ENCODE measurements at regions not wholly inside any gene's neighbourhood (a gene's known extent, or its start where the extent isn't known, plus 50 kb on each side); places are given as distances from the start of the nearest gene placed in this dataset.

- TF ChIP-seq FOXA2 (IDR thresholded peaks at IDR 0.05): no peak
- TF ChIP-seq TAF1 (conservative IDR thresholded peaks at IDR 0.05): no peak
- TF ChIP-seq CTCF (IDR thresholded peaks at IDR 0.05; ENCODE audit: low read depth, low read length, missing input control): no peak
- no peak for TF ChIP-seq MAX (IDR thresholded peaks at IDR 0.05)
- no peak for TF ChIP-seq YY1 (IDR thresholded peaks at IDR 0.05)
- TF ChIP-seq, protein P1, sequence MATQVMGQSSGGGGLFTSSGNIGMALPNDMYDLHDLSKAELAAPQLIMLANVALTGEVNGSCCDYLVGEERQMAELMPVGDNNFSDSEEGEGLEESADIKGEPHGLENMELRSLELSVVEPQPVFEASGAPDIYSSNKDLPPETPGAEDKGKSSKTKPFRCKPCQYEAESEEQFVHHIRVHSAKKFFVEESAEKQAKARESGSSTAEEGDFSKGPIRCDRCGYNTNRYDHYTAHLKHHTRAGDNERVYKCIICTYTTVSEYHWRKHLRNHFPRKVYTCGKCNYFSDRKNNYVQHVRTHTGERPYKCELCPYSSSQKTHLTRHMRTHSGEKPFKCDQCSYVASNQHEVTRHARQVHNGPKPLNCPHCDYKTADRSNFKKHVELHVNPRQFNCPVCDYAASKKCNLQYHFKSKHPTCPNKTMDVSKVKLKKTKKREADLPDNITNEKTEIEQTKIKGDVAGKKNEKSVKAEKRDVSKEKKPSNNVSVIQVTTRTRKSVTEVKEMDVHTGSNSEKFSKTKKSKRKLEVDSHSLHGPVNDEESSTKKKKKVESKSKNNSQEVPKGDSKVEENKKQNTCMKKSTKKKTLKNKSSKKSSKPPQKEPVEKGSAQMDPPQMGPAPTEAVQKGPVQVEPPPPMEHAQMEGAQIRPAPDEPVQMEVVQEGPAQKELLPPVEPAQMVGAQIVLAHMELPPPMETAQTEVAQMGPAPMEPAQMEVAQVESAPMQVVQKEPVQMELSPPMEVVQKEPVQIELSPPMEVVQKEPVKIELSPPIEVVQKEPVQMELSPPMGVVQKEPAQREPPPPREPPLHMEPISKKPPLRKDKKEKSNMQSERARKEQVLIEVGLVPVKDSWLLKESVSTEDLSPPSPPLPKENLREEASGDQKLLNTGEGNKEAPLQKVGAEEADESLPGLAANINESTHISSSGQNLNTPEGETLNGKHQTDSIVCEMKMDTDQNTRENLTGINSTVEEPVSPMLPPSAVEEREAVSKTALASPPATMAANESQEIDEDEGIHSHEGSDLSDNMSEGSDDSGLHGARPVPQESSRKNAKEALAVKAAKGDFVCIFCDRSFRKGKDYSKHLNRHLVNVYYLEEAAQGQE (IDR thresholded peaks at IDR 0.05): no peak
- TF ChIP-seq SP1 (IDR thresholded peaks at IDR 0.05): no peak
- TF ChIP-seq GABPA (IDR thresholded peaks at IDR 0.05 in 1 of 2, conservative IDR thresholded peaks at IDR 0.05 in 1 of 2): no peak
- TF ChIP-seq, protein P2, sequence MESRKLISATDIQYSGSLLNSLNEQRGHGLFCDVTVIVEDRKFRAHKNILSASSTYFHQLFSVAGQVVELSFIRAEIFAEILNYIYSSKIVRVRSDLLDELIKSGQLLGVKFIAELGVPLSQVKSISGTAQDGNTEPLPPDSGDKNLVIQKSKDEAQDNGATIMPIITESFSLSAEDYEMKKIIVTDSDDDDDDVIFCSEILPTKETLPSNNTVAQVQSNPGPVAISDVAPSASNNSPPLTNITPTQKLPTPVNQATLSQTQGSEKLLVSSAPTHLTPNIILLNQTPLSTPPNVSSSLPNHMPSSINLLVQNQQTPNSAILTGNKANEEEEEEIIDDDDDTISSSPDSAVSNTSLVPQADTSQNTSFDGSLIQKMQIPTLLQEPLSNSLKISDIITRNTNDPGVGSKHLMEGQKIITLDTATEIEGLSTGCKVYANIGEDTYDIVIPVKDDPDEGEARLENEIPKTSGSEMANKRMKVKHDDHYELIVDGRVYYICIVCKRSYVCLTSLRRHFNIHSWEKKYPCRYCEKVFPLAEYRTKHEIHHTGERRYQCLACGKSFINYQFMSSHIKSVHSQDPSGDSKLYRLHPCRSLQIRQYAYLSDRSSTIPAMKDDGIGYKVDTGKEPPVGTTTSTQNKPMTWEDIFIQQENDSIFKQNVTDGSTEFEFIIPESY (IDR thresholded peaks at IDR 0.05): no peak
- TF ChIP-seq ATF3 (IDR thresholded peaks at IDR 0.05): no peak
- no peak for TF ChIP-seq HNF4G (IDR thresholded peaks at IDR 0.05)
- no peak for TF ChIP-seq FOXA1 (IDR thresholded peaks at IDR 0.05)
- DNase-seq (ENCODE audit: low spot score): no peak
- Histone ChIP-seq H3K27me3 (ENCODE audit: control insufficient read depth in 4 of 4, insufficient read depth in 4 of 4, low read length in 3 of 4) (peaks cover 0 to 2% (median 0%) of the 10 kb centered on the region in 4 donors), H3K4me3 (ENCODE audit: low read depth in 1 of 3, low read length in 3 of 3) (no peak overlapping the region), H3K4me1 (ENCODE audit: control insufficient read depth in 4 of 4, insufficient read depth in 4 of 4, low read length in 3 of 4) (no peaks in the 10 kb centered on the region), H3K9me3 (ENCODE audit: control insufficient read depth in 4 of 4, low read length in 3 of 4) (no peaks in the 10 kb centered on the region), H3K9ac (ENCODE audit: low read depth in 1 of 2, low read length in 2 of 2) (no peak overlapping the region), H3K36me3 (ENCODE audit: control insufficient read depth in 4 of 4, insufficient read depth in 3 of 4, low read depth in 1 of 4, low read length in 3 of 4) (no peaks in the 10 kb centered on the region), H3K27ac (ENCODE audit: low read depth in 1 of 2, low read length in 2 of 2) (no peak overlapping the region)
- 15% methylated on average over 1 of the region's 1 CpG for WGBS
Measured at GRCh38 chr2:36031471-36031870, 324.1 kb upstream of the CRIM1 start.

- Histone ChIP-seq H3K27me3 (ENCODE audit: control insufficient read depth in 4 of 4, insufficient read depth in 4 of 4, low read length in 3 of 4) (peaks cover 0 to 2% (median 0%) of the 10 kb centered on the region in 4 donors), H3K4me3 (ENCODE audit: low read depth in 1 of 3, low read length in 3 of 3) (no peak overlapping the region), H3K9ac (ENCODE audit: low read depth in 1 of 2, low read length in 2 of 2) (no peak overlapping the region), H3K36me3 (ENCODE audit: control insufficient read depth in 4 of 4, insufficient read depth in 3 of 4, low read depth in 1 of 4, low read length in 3 of 4) (no peaks in the 10 kb centered on the region), H3K27ac (ENCODE audit: low read depth in 1 of 2, low read length in 2 of 2) (no peak overlapping the region), H3K4me1 (ENCODE audit: control insufficient read depth in 4 of 4, insufficient read depth in 4 of 4, low read length in 3 of 4) (no peaks in the 10 kb centered on the region), H3K9me3 (ENCODE audit: control insufficient read depth in 4 of 4, low read length in 3 of 4) (no peaks in the 10 kb centered on the region)
- WGBS: 55% methylated on average over 2 of the region's 2 CpGs
- no peak for DNase-seq (ENCODE audit: low spot score)
- TF ChIP-seq RXRA (IDR thresholded peaks at IDR 0.05) (no peak), HNF4A (conservative IDR thresholded peaks at IDR 0.05) (no peak), NR2F2 (IDR thresholded peaks at IDR 0.05) (no peak), FOXA1 (IDR thresholded peaks at IDR 0.05) (no peak), JUND (IDR thresholded peaks at IDR 0.05) (no peak), SP1 (IDR thresholded peaks at IDR 0.05) (no peak), TAF1 (conservative IDR thresholded peaks at IDR 0.05) (no peak), HNF4G (IDR thresholded peaks at IDR 0.05) (no peak), FOXA2 (IDR thresholded peaks at IDR 0.05) (no peak), EGR1 (IDR thresholded peaks at IDR 0.05; ENCODE audit: low read depth in 2 of 2) (no peak), RAD21 (IDR thresholded peaks at IDR 0.05) (no peak)
- TF ChIP-seq, protein P2 (IDR thresholded peaks at IDR 0.05): no peak
- TF ChIP-seq, protein P1 (IDR thresholded peaks at IDR 0.05): no peak
Measured at GRCh38 chr2:36027616-36028015, 328.0 kb upstream of the CRIM1 start.
